Upper lobe of left lung (tissue), 4 donors: ENCODE measurements at regions not wholly inside any gene's neighbourhood (a gene's known extent, or its start where the extent isn't known, plus 50 kb on each side); places are given as distances from the start of the nearest gene placed in this dataset.

ENCODE experiments used
- CTCF ChIP-seq, 6 experiments: fragments of 450-650 bp in 4 of 6; fragments of 200-600 bp in 2 of 6; sonication (generic) in 2 of 6; IDR thresholded peaks; one replicate each; pipeline ENCODE4 v1.5.1; 2016 to 2019; ENCODE audit warnings: antibody characterized with exemption in 6 of 6
- EP300 ChIP-seq, 4 donors: sonication (generic); formaldehyde crosslinking; IDR thresholded peaks; one replicate each; pipeline ENCODE4 v1.5.1; 2017; ENCODE audit warnings: antibody characterized with exemption in 4 of 4, control low read depth in 2 of 4
- POLR2A ChIP-seq, 4 donors: fragments of 450-650 bp; IDR thresholded peaks; one replicate each; pipeline ENCODE4 v1.5.1; 2016 to 2017; ENCODE audit warnings: antibody characterized with exemption in 4 of 4, mild to moderate bottlenecking in 2 of 4
- POLR2AphosphoS5 ChIP-seq, 2 donors: sonication (generic); formaldehyde crosslinking; IDR thresholded peaks; one replicate each; pipeline ENCODE4 v1.5.1; 2017; ENCODE audit warnings: antibody characterized with exemption in 2 of 2

- TF ChIP-seq CTCF (IDR thresholded peaks at IDR 0.05) (no peak), EP300 (IDR thresholded peaks at IDR 0.05) (no peak), POLR2AphosphoS5 (IDR thresholded peaks at IDR 0.05) (no peak), POLR2A (IDR thresholded peaks at IDR 0.05) (no peak)
These were observed 597.7 kb downstream of the BNC2 start for GRCh38 chr9:16272776-16273175.
